CD4-positive, alpha-beta memory T cell (primary cell): ENCODE measurements at regions not wholly inside any gene's neighbourhood (a gene's known extent, or its start where the extent isn't known, plus 50 kb on each side); places are given as distances from the start of the nearest gene placed in this dataset.

ENCODE experiments used
- CTCF ChIA-PET: fragments of 350-600 bp; sonication (Branson Sonifier 250); formaldehyde crosslinking; loops from one replicate; lab custom pipeline; 2021; ENCODE audit warnings: inconsistent platforms; ENCODE audit not compliant: partially characterized antibody; lab: Charles Lee
- POLR2A ChIA-PET: fragments of 350-600 bp; sonication (Branson Sonifier 250); formaldehyde crosslinking; loops from one replicate; lab custom pipeline; 2021; ENCODE audit not compliant: partially characterized antibody; lab: Charles Lee
- DNase-seq, 5 donors: peaks; one replicate each; pipeline versions ENCODE4 v3.0.0 to v3.0.0-alpha.2; 2020 to 2022; ENCODE audit warnings: mixed read lengths in 1 of 5
- H3K27ac ChIP-seq: one replicate; pipeline ENCODE4 v1.7.0; 2013; ENCODE audit warnings: low read depth, low read length
- H3K27me3 ChIP-seq: 2 replicates; pipeline ENCODE4 v1.7.0; 2013; ENCODE audit warnings: mild to moderate bottlenecking, low read length, moderate library complexity; ENCODE audit not compliant: insufficient read depth
- H3K36me3 ChIP-seq: 2 replicates; pipeline ENCODE4 v1.7.0; 2013; ENCODE audit warnings: mild to moderate bottlenecking, low read length, moderate library complexity; ENCODE audit not compliant: insufficient read depth
- H3K4me1 ChIP-seq: 2 replicates; pipeline ENCODE4 v1.7.0; 2013; ENCODE audit warnings: mild to moderate bottlenecking, low read length, moderate library complexity; ENCODE audit not compliant: insufficient read depth
- H3K4me3 ChIP-seq, 2 donors: one replicate each; pipeline ENCODE4 v1.7.0; 2013; ENCODE audit warnings: low read length in 2 of 2, mild to moderate bottlenecking in 1 of 2
- H3K9me3 ChIP-seq, 2 donors: one replicate each; pipeline ENCODE4 v1.7.0; 2013; ENCODE audit warnings: low read length in 2 of 2, control low read depth in 1 of 2; ENCODE audit not compliant: control insufficient read depth in 1 of 2
- H3K27ac Mint-ChIP-seq, 7 donors: one replicate each; pipeline ENCODE4 v1.8.0; 2020 to 2021; ENCODE audit warnings: mixed read lengths in 7 of 7, mild to moderate bottlenecking in 6 of 7, inconsistent platforms in 3 of 7, moderate library complexity in 3 of 7
- H3K27me3 Mint-ChIP-seq, 2 donors: one replicate each; pipeline ENCODE4 v1.8.0; 2020 to 2021; ENCODE audit warnings: mixed read lengths in 2 of 2
- H3K36me3 Mint-ChIP-seq, 2 donors: one replicate each; pipeline ENCODE4 v1.8.0; 2020 to 2021; ENCODE audit warnings: mixed read lengths in 2 of 2, inconsistent platforms in 1 of 2, mild to moderate bottlenecking in 1 of 2
- H3K4me1 Mint-ChIP-seq, 4 donors: one replicate each; pipeline ENCODE4 v1.8.0; 2020 to 2021; ENCODE audit warnings: mixed read lengths in 4 of 4, mild to moderate bottlenecking in 1 of 4
- H3K4me3 Mint-ChIP-seq, 8 donors: one replicate each; pipeline ENCODE4 v1.8.0; 2020 to 2021; ENCODE audit warnings: mixed read lengths in 8 of 8, mild to moderate bottlenecking in 7 of 8, moderate library complexity in 6 of 8, inconsistent platforms in 3 of 8
- H3K9me3 Mint-ChIP-seq, 8 donors: one replicate each; pipeline ENCODE4 v1.8.0; 2020 to 2021; ENCODE audit warnings: mixed read lengths in 8 of 8, mild to moderate bottlenecking in 5 of 8, inconsistent platforms in 3 of 8, moderate library complexity in 1 of 8
- intact Hi-C: fragments of 100-400 bp; cut with micrococcal nuclease; formaldehyde crosslinking; loops from one replicate; pipeline ENCODE4 v1.15.1; 2023

DNA sequence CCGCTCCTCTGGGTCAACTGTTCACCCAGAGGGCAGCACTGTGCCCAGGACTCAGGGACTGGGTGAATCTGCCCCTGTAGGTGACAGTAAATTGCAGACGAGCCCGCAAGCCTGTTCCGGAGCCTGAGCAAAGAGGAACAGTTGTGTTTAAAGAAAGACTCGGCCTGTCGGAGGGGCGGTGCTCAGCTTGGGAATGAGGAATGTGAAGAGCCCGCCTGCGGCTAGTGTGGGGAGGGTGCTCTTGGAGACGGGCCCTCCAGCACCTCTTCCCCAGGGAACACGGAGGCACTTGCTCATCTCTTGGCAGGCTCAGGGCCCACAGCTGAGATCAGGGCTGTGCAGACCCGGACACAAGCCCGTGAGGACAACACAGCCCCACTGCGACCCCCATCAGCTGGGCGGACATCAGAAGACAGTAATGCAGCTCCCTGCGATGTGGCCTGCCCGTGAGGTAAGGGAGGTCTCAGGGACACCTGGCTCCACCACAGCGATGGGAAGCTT is 299.0 kb downstream of the NDUFA10 start:
- Histone ChIP-seq H3K4me3 (no peak overlapping the region), H3K27ac (no peak overlapping the region), H3K36me3 (no peaks in the 10 kb centered on the region), H3K4me1 (no peaks in the 10 kb centered on the region), H3K27me3 (no peaks in the 10 kb centered on the region), H3K9me3 (no peaks in the 10 kb centered on the region)
- POLR2A ChIA-PET: no interaction called here
- Mint-ChIP-seq H3K27me3 (no peaks in the 10 kb centered on the region), H3K27ac (peak overlapping the region in 1 of 7 donors; percentile 29), H3K36me3 (no peaks in the 10 kb centered on the region), H3K4me1 (peaks cover 3 to 10% (median 7%) of the 10 kb centered on the region in 4 donors), H3K4me3 (no peak overlapping the region), H3K9me3 (no peaks in the 10 kb centered on the region)
- intact Hi-C loops: no loop called here
- CTCF ChIA-PET: no interaction called here
- no peak for DNase-seq

GRCh38 chr2:239725551-239725890 is 299.6 kb downstream of the NDUFA10 start:
- Mint-ChIP-seq H3K4me3 (no peak overlapping the region), H3K27ac (no peak overlapping the region), H3K4me1 (peaks cover under 1 to 5% (median 2%) of the 10 kb centered on the region in 4 donors), H3K27me3 (no peaks in the 10 kb centered on the region), H3K36me3 (no peaks in the 10 kb centered on the region), H3K9me3 (no peaks in the 10 kb centered on the region)
- no peaks in the 10 kb centered on the region for H3K36me3 ChIP-seq
- no peaks in the 10 kb centered on the region for H3K4me1 ChIP-seq
- CTCF ChIA-PET: no interaction called here
- H3K27me3 ChIP-seq: no peaks in the 10 kb centered on the region
- intact Hi-C loops: no loop called here
- H3K9me3 ChIP-seq: no peaks in the 10 kb centered on the region
- no peak for DNase-seq
- POLR2A ChIA-PET: no interaction called here
- H3K27ac ChIP-seq: no peak overlapping the region
- no peak overlapping the region for H3K4me3 ChIP-seq

DNA sequence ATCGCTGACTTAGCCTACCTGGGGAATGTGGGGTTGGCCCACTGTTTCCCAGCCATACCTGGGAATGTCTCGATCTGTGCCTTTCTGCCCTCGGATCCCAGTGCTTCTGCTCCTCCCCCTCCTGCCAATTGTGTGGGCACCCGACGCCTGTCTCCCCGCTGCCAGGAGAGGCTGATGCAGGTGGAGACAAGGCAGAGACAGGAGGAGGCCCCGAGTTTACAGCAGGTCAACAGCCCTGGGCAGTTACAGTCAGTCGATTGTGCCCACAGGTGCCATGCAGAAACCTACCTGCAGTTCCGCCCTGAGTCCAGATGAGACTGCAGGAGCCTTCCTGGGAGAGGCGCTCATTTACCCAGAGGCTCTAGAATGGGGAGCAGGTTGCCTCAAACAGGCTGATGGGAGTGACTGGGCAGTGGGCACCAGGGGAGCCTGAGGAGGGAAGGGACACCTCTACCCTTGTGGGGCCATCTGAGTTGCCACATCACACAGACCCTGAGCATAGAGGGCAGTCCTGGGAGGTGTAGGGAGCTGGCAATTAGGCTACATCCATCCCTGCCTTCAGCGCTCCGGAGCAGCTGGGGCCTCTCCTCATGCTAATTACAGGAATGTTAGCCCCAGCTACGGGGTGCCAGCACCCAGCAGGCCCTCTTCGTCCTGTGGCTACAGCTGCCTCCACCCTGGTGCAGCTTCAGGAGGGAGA is 300.1 kb downstream of the NDUFA10 start:
- ChIA-PET POLR2A (no interaction called here), CTCF (no interaction called here)
- Mint-ChIP-seq H3K4me3 (no peak overlapping the region), H3K27me3 (no peaks in the 10 kb centered on the region), H3K9me3 (no peaks in the 10 kb centered on the region), H3K27ac (no peak overlapping the region), H3K4me1 (peaks cover 0 to 4% (median 0%) of the 10 kb centered on the region in 4 donors), H3K36me3 (no peaks in the 10 kb centered on the region)
- no peak for DNase-seq
- no peaks in the 10 kb centered on the region for H3K36me3 ChIP-seq
- no peak overlapping the region for H3K27ac ChIP-seq
- no peak overlapping the region for H3K4me3 ChIP-seq
- no peaks in the 10 kb centered on the region for H3K9me3 ChIP-seq
- no peaks in the 10 kb centered on the region for H3K4me1 ChIP-seq
- H3K27me3 ChIP-seq: no peaks in the 10 kb centered on the region
- intact Hi-C loops: no loop called here

DNA sequence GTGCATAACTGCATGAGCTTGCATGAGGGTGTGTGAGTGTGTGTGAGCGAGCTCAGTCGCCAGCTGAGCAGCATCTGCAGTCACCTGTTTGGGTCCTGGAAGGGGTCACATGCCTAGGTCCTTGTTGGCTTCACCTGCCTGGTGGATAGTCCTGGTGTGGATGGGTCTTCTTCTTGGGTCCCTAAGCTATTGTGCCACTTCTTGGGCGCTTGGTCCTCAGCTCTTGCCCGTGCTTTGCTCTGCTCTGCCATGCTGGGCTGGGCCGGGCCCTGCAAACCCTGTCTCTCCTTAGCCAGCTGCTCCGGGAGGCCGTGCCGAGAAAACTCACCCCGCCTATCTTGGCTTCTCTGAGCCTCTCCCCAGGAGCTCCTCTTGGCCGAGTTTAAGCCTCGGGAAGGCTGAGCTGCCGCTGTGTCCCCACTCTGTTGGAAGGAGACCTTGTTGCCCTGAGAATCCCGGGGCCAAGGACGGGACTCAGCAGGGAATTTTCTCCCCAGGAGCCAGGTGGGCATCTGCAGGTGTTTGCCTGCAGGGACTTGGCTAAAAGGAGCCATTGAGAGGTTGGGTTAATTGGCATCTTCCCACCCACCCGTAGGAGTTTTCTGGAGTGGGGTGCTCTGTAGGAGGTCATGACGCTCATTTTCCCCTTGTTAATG is 300.8 kb downstream of the NDUFA10 start:
- Mint-ChIP-seq H3K36me3 (no peaks in the 10 kb centered on the region), H3K27ac (no peak overlapping the region), H3K27me3 (no peaks in the 10 kb centered on the region), H3K9me3 (no peaks in the 10 kb centered on the region), H3K4me1 (peaks cover 0 to 4% (median 0%) of the 10 kb centered on the region in 4 donors), H3K4me3 (no peak overlapping the region)
- Histone ChIP-seq H3K27ac (no peak overlapping the region), H3K36me3 (no peaks in the 10 kb centered on the region), H3K9me3 (no peaks in the 10 kb centered on the region), H3K27me3 (no peaks in the 10 kb centered on the region), H3K4me1 (no peaks in the 10 kb centered on the region), H3K4me3 (no peak overlapping the region)
- no peak for DNase-seq
- intact Hi-C loops: no loop called here
- ChIA-PET CTCF (no interaction called here), POLR2A (no interaction called here)

DNA sequence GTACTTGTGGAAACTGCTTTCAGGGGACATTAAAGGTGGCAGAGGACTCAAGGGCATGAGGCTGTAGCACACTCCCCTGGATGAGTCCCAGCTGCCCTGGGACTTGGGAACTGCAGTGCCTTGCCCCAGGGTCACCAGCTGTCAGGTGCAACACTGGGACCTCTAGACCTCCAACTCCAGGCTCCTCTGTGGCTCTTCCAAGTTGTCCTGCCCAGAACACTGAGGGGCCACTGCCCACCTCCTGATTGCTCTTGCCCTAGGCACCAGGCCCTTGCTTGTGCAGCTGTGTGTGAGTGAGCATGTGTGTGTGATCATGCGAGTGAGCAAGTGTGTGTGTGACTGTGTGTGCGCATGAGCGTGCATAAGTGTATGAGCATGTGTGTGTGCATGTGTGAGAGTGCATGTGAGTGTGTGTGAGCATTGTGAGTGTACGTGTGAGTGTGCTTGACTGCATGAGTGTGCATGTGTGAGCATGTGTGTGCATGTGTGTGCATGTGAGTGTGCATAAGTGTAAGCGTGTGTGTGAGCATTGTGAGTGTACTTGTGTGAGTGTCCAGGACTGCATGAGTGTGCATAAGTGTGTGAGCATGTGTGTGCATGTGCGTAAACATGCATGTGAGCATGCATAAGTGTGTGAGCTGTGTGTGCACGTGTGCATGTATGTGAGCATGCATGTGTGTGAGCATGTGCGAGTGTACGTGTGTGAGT is 301.5 kb downstream of the NDUFA10 start:
- Histone ChIP-seq H3K27me3 (no peaks in the 10 kb centered on the region), H3K27ac (no peak overlapping the region), H3K36me3 (no peaks in the 10 kb centered on the region), H3K4me3 (no peak overlapping the region), H3K9me3 (no peaks in the 10 kb centered on the region), H3K4me1 (no peaks in the 10 kb centered on the region)
- H3K27ac Mint-ChIP-seq: no peak overlapping the region
- ChIA-PET POLR2A (no interaction called here), CTCF (no interaction called here)
- H3K36me3 Mint-ChIP-seq: no peaks in the 10 kb centered on the region
- no peaks in the 10 kb centered on the region for H3K9me3 Mint-ChIP-seq
- intact Hi-C loops: no loop called here
- H3K4me3 Mint-ChIP-seq: no peak overlapping the region
- H3K27me3 Mint-ChIP-seq: no peaks in the 10 kb centered on the region
- no peak for DNase-seq
- H3K4me1 Mint-ChIP-seq: peaks cover 0 to 3% (median 0%) of the 10 kb centered on the region in 4 donors

- Mint-ChIP-seq H3K9me3 (no peaks in the 10 kb centered on the region), H3K4me1 (peaks cover 0 to 2% (median 0%) of the 10 kb centered on the region in 4 donors), H3K4me3 (no peak overlapping the region), H3K36me3 (no peaks in the 10 kb centered on the region), H3K27ac (no peak overlapping the region), H3K27me3 (no peaks in the 10 kb centered on the region)
- no peak overlapping the region for H3K27ac ChIP-seq
- no peaks in the 10 kb centered on the region for H3K9me3 ChIP-seq
- no peak for DNase-seq
- no peaks in the 10 kb centered on the region for H3K27me3 ChIP-seq
- ChIA-PET CTCF (no interaction called here), POLR2A (no interaction called here)
- H3K4me1 ChIP-seq: no peaks in the 10 kb centered on the region
- H3K36me3 ChIP-seq: no peaks in the 10 kb centered on the region
- intact Hi-C loops: no loop called here
- H3K4me3 ChIP-seq: no peak overlapping the region
These were observed 302.2 kb downstream of the NDUFA10 start for GRCh38 chr2:239722760-239723470.
